ENCODE measurements at regions not wholly inside any gene's neighbourhood (a gene's known extent, or its start where the extent isn't known, plus 50 kb on each side); places are given as distances from the start of the nearest gene placed in this dataset.
"Not testable (repeated sequence)": the region's sequence is repeated elsewhere in the genome, so short reads cannot be mapped to it uniquely, and the experiment has no call there.

DNA sequence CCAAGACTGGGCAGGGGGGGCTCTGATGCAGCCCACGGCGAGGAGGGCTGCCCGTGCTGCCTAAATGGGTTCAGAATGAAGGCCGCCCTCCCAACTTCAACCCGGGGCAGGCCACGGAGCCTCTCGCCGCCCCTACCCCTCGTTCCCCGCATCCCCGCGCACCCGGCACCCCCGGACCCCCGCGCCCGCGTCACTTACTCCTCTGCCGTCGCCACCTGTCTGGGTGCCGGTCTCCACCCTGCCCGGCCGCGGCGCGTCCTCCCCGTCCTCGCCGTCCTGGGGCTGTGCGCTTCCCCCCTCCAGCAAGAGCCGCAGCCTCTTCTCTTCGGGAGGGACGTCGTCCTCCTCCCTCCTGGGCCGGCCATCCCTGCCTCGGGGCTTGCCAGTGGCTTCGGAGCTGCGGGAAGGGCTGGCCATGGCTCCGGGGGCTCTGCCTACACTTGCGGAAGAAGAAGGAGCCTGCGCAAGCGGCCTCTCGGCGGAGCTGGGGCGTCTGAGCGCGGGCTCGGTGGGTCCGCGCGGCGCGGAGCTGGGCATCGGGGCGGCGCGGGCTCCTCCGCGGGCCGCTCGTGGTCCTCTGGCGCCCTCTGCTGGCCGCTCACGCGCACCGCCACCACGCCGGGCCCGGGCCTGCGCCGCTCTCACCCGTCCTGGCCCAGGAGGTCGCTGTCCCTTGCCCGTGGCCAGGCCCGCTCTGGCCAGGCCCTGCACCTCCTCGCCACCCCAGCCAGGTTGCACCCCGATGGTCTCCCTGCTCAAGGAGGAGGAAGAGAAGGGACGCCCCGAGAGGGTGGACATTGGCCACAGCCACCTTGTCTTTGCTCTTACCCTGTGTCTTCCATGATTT lies 59.3 kb upstream of the CLEC6A start:
- not testable (repeated sequence) for DNase-seq

GRCh38 chr12:8397378-8397777 lies 58.4 kb upstream of the CLEC6A start:
- DNase-seq = not testable (repeated sequence)

GRCh38 chr12:8399496-8400034 lies 56.2 kb upstream of the CLEC6A start:
- DNase-seq = not testable (repeated sequence)

GRCh38 chr12:8403834-8404233 lies 51.9 kb upstream of the CLEC6A start:
- not testable (repeated sequence) for DNase-seq

- not testable (repeated sequence) for DNase-seq
Measured at GRCh38 chr12:8404341-8404740, 51.4 kb upstream of the CLEC6A start.

Data from GDM1 (cell line).